ENCODE measurements at regions not wholly inside any gene's neighbourhood (a gene's known extent, or its start where the extent isn't known, plus 50 kb on each side); places are given as distances from the start of the nearest gene placed in this dataset.
"Not testable (repeated sequence)": the region's sequence is repeated elsewhere in the genome, so short reads cannot be mapped to it uniquely, and the experiment has no call there.

DNA sequence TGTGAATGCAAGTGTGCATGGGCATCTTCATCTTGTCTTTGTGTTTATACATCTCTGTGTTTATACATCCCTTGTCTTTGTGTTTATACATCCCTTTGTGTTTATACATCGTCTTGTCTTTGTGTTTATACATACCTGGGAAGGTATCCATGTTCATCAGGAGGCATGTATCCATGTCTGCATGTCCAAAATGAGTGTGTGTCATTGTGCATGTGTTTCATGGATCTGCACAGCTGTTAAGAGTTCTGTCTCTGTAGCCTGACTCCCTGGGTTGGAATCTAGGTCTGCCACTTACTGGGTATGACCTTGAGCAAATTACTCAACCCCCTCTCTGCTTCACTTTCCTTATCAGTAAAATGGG, 50.1 kb upstream of the SIRPA start:
- TF ChIP-seq, protein P1, sequence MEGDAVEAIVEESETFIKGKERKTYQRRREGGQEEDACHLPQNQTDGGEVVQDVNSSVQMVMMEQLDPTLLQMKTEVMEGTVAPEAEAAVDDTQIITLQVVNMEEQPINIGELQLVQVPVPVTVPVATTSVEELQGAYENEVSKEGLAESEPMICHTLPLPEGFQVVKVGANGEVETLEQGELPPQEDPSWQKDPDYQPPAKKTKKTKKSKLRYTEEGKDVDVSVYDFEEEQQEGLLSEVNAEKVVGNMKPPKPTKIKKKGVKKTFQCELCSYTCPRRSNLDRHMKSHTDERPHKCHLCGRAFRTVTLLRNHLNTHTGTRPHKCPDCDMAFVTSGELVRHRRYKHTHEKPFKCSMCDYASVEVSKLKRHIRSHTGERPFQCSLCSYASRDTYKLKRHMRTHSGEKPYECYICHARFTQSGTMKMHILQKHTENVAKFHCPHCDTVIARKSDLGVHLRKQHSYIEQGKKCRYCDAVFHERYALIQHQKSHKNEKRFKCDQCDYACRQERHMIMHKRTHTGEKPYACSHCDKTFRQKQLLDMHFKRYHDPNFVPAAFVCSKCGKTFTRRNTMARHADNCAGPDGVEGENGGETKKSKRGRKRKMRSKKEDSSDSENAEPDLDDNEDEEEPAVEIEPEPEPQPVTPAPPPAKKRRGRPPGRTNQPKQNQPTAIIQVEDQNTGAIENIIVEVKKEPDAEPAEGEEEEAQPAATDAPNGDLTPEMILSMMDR (IDR thresholded peaks at IDR 0.05) = no peak
- no peak for TF ChIP-seq ZFX (IDR thresholded peaks at IDR 0.05; ENCODE audit: borderline replicate concordance)
- no peak overlapping the region for H3K27ac ChIP-seq

DNA sequence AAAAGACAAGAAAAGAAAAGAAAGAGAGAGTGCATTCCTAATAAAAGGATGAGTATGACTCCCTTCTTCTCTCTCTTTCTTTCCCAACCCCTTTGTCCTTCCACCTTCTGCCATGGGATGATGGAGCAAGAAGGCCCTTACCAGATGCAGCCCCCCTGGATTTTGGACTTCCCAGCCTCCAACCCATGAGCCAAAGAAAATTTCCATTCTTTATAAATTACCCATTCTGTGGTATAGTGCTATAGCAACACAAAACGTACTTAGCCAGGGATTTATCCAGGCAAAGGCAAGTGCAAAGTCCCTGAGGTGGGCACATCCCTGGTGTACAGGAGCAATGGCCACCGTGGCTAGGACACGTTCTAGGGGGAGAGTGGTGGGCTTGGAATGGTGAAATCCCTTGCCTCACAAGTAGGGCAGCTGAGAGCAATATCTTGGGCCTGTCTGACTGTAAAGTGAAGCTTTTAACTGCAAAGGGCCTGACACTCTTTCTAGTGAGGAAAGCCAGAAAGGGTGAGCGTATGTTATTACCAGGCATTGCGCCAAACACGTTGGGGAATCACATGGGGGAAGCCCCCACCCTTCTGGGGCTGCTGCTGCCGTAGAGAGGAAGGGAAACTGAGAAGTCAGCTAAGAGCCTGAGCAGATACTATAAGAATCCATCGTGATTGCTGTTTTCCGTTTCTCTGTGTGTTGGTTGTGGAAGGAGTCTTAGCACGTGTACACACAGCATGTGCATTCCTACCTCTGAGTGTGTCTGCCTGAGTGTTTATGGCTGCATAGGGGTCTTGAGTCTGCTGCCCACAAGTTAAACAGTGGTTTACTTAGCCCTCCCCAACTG, 50.7 kb upstream of the SIRPA start:
- no peak overlapping the region for H3K27ac ChIP-seq
- TF ChIP-seq, protein P1 (IDR thresholded peaks at IDR 0.05) = no peak
- TF ChIP-seq ZFX (IDR thresholded peaks at IDR 0.05; ENCODE audit: borderline replicate concordance) = no peak

DNA sequence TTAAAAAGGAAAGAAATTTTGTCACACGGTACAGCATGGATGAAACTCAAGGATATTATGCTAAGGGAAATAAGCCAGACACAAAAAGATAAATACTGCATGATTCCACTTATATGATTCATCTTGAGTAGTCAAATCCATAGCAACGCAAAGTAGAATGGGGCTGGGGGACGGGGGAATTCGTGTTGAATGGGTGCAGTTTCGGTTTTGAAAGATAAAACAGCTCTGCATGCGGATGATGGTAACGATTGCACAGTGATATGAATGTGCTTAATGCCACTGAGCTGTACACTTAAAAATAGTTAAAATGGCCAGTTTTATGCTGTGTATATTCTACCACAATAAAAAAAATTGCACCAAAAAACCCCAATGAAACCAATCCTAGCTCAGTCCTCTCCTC, 52.9 kb upstream of the SIRPA start:
- no peak overlapping the region for H3K27ac ChIP-seq
- TF ChIP-seq, protein P1 (IDR thresholded peaks at IDR 0.05) = no peak
- TF ChIP-seq ZFX (IDR thresholded peaks at IDR 0.05; ENCODE audit: borderline replicate concordance) = no peak

DNA sequence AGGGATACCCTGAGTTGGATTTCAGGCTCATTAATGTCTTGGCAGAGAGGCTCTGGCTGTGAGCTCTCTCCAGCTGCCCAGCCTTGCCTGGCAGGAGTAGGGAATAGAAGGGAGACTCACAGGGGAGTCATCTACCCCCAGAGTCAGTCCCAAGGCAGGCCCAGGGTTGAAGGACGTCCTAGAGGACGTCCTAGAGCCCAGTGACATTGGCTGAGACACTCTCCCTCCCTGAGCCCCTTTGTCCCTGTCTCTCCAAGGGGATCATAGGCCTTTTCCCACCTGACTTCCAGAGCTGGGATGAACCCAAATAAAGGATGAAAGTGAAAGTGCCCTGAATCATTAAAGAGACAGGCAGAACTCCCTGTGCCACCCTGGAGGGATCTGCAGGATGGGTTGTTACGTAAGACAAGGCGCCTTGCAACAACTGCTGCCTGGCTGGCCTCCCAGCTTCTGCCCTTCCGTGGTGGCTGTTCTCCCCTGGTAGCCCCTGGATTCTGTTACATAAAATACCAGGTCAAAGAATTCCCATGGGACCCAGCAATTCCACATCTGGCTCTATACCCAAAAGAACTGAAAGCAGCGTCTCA, 53.6 kb upstream of the SIRPA start:
- H3K27ac ChIP-seq = no peak overlapping the region
- no peak for TF ChIP-seq ZFX (IDR thresholded peaks at IDR 0.05; ENCODE audit: borderline replicate concordance)
- TF ChIP-seq, protein P1 (IDR thresholded peaks at IDR 0.05) = no peak

DNA sequence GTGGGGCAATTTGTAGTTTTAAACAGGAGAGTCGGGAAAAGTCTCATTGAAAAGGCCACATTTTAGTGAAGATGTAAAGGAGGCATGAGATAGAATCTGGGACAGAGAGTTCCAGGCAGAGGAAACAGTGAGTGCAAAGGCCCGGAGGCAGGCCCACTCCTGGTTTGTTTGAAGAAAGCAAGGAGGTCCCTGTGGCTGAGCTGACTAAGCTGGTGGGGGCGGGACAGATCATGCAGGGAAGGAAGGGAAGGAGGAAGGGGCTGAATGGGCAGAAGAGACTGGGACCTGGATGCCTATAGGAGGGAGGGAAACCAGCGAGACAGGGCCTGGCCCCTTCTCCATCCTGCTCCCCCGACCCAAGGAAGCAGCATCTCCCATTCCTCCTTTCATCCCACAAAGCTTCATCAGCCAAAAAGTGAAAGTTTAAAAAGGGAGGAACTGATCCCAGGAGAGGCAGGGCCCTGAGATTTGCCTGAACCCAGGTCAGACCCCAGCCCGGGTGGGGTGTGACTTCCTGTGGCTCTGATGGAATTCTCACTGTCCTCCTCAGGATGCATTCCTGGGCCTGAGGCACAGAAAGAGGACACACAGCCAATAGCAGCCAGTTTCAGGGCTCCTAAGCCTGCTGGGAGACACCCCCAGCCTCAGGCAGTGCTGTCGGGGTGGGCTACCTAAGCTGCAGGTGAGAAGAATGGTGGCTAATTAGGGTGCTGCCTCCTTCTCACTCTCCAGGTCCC, 54.2 kb upstream of the SIRPA start:
- H3K27ac ChIP-seq = no peak overlapping the region
- TF ChIP-seq, protein P1 (IDR thresholded peaks at IDR 0.05) = no peak
- TF ChIP-seq ZFX (IDR thresholded peaks at IDR 0.05; ENCODE audit: borderline replicate concordance) = no peak

DNA sequence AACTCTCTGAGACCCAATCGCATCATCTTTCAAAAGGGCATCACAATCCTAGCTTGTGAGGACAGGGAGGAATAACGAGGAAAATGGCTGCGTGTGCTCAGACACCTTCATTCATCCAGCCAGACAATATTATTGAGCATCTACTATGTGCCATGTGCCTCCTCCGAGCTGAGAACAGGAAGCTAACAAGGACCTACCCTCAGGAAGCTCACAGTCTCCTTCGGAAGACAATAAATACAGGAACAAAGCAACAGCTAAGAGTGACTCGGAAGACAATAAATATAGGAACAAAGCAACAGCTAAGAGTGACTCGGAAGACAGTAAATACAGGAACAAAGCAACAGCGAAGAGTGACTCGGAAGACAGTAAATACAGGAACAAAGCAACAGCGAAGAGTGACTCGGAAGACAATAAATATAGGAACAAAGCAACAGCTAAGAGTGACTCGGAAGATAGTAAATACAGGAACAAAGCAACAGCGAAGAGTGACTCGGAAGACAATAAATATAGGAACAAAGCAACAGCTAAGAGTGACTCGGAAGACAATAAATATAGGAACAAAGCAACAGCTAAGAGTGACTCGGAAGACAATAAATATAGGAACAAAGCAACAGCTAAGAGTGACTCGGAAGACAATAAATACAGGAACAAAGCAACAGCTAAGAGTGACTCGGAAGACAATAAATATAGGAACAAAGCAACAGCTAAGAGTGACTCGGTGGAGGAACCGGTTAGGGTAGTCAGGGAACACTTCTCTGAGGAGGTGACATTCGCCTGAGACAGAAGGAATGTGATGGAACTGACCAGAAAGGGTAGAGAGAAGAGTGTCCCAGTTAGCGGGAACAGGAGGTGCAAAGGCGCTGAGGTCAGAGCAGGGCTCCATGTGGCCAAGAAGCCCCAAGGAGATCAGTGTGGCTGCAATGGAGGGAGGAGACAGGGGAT, 55.6 kb upstream of the SIRPA start:
- H3K27ac ChIP-seq = not testable (repeated sequence)
